ENCODE measurements at regions not wholly inside any gene's neighbourhood (a gene's known extent, or its start where the extent isn't known, plus 50 kb on each side); places are given as distances from the start of the nearest gene placed in this dataset.

DNA sequence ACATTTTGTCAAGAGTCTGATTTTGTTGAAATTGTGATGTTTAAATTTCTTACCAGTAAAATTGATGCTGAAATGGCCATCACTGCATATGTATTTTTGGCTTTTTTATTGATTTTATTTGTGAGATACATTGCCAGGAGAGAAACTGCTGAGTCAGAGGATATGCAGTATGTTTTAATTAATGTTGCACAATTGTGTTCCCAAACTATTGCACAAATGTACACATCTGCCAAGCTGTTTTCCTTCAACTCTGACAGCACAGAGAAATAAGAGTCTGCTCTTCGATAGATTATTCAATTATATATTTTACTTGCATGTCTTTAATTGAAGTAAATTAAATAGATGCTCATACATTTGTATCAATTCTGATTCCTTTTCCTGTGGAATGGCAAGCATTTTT is 640.2 kb upstream of the LUZP2 start:
- no peaks in the 10 kb centered on the region for H3K9me2 ChIP-seq (ENCODE audit: insufficient read depth)
- no peaks in the 10 kb centered on the region for H3F3A ChIP-seq (ENCODE audit: insufficient read depth, low read depth)
- H2AFZ ChIP-seq = 0 out of 2 replicates have a peak overlapping the region, but pooled peaks have one; percentile 39
- no peaks in the 10 kb centered on the region for H3K4me1 ChIP-seq (replicated peaks; ENCODE audit: insufficient read depth)
- H3K27me3 ChIP-seq (ENCODE audit: insufficient read depth, low read depth) = no peaks in the 10 kb centered on the region
- no peak for DNase-seq
- TF ChIP-seq EZH2 (IDR thresholded peaks at IDR 0.05; ENCODE audit: low read depth) = no peak
- TF ChIP-seq CTCF (conservative IDR thresholded peaks at IDR 0.05) = no peak
- intact Hi-C loops (cut with micrococcal nuclease; ENCODE audit: unreplicated experiment) = no loop called here
- BruUV-seq (replicated peaks) = no TSS peak
- H3K4me3 ChIP-seq = no peak overlapping the region
- no peaks in the 10 kb centered on the region for H3K9me3 ChIP-seq (ENCODE audit: insufficient read depth, low read depth)
- H3K79me2 ChIP-seq (ENCODE audit: low read depth) = no peaks in the 10 kb centered on the region
- H3K36me3 ChIP-seq (ENCODE audit: low read depth) = no peaks in the 10 kb centered on the region
- H3K27ac ChIP-seq = no peak overlapping the region
- POLR2A ChIA-PET (ENCODE audit: unreplicated experiment) = no interaction called here
- CTCF ChIA-PET = no interaction called here
- H4K20me1 ChIP-seq (ENCODE audit: insufficient read depth) = no peaks in the 10 kb centered on the region
- H3K4me2 ChIP-seq = no peak overlapping the region

- no peak for TF ChIP-seq EZH2 (IDR thresholded peaks at IDR 0.05; ENCODE audit: low read depth)
- TF ChIP-seq CTCF (conservative IDR thresholded peaks at IDR 0.05) = no peak
- Histone ChIP-seq H3K4me3 (no peak overlapping the region), H3K79me2 (ENCODE audit: low read depth) (no peaks in the 10 kb centered on the region), H3K9me3 (ENCODE audit: insufficient read depth, low read depth) (no peaks in the 10 kb centered on the region), H3K4me1 (replicated peaks; ENCODE audit: insufficient read depth) (no peaks in the 10 kb centered on the region), H2AFZ (no peak overlapping the region), H3K9me2 (ENCODE audit: insufficient read depth) (no peaks in the 10 kb centered on the region), H4K20me1 (ENCODE audit: insufficient read depth) (no peaks in the 10 kb centered on the region), H3F3A (ENCODE audit: insufficient read depth, low read depth) (no peaks in the 10 kb centered on the region), H3K4me2 (no peak overlapping the region), H3K27ac (no peak overlapping the region), H3K36me3 (ENCODE audit: low read depth) (no peaks in the 10 kb centered on the region), H3K27me3 (ENCODE audit: insufficient read depth, low read depth) (no peaks in the 10 kb centered on the region)
- ChIA-PET POLR2A (ENCODE audit: unreplicated experiment) (no interaction called here), CTCF (no interaction called here)
- DNase-seq = no peak
- no TSS peak for BruUV-seq (replicated peaks)
- intact Hi-C loops (cut with micrococcal nuclease; ENCODE audit: unreplicated experiment) = no loop called here
Observed at GRCh38 chr11:23859087-23859486, 637.8 kb upstream of the LUZP2 start.

DNA sequence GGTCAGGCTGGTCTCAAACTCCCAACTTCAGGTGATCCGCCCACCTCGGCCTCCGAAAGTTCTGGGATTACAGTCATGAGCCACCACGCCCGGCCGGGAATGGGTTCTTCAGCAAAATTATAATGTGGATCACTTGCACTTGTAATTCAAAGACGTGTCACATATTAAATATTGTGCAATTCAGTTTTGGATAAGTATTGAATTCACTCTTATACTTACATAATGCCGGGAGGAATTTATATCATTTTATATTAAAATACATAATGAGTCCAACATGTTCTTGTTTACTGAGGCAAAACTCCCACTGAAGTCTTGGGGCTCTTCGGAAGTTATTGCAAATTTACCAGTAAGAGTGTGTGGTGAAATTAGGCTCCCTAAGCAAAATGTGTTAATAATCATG is 635.2 kb upstream of the LUZP2 start:
- Histone ChIP-seq H3K9me3 (ENCODE audit: insufficient read depth, low read depth) (no peaks in the 10 kb centered on the region), H3K4me1 (replicated peaks; ENCODE audit: insufficient read depth) (no peaks in the 10 kb centered on the region), H3K27me3 (ENCODE audit: insufficient read depth, low read depth) (no peaks in the 10 kb centered on the region), H3K36me3 (ENCODE audit: low read depth) (no peaks in the 10 kb centered on the region), H3K9me2 (ENCODE audit: insufficient read depth) (no peaks in the 10 kb centered on the region), H4K20me1 (ENCODE audit: insufficient read depth) (no peaks in the 10 kb centered on the region), H3K4me3 (no peak overlapping the region), H3K27ac (no peak overlapping the region), H2AFZ (no peak overlapping the region), H3K4me2 (no peak overlapping the region), H3F3A (ENCODE audit: insufficient read depth, low read depth) (no peaks in the 10 kb centered on the region), H3K79me2 (ENCODE audit: low read depth) (no peaks in the 10 kb centered on the region)
- no TSS peak for BruUV-seq (replicated peaks)
- intact Hi-C loops (cut with micrococcal nuclease; ENCODE audit: unreplicated experiment) = no loop called here
- ChIA-PET POLR2A (ENCODE audit: unreplicated experiment) (no interaction called here), CTCF (no interaction called here)
- TF ChIP-seq EZH2 (IDR thresholded peaks at IDR 0.05; ENCODE audit: low read depth) (no peak), CTCF (conservative IDR thresholded peaks at IDR 0.05) (no peak)
- DNase-seq = no peak

Measured in PC-9 (cell line).